IMR-90 (cell line): ENCODE measurements at regions not wholly inside any gene's neighbourhood (a gene's known extent, or its start where the extent isn't known, plus 50 kb on each side); places are given as distances from the start of the nearest gene placed in this dataset.

Experiments used
- ATAC-seq: fragments of 200-7000 bp; cut with Tn5 transposase; 2 replicates; pipeline ENCODE4 v1.9.1; 2020; ENCODE audit warnings: low read depth, mild to moderate bottlenecking, moderate library complexity
- BruUV-seq: library from RNA; stranded (reverse); fragments of 400-500 nt; replicated peaks from 2 replicates; lab custom pipeline; 2021; lab: Mats Ljungman, UMichigan
- CTCF ChIA-PET: fragments of 300-600 bp; formaldehyde crosslinking; extraction: SDS; loops from one replicate; lab custom pipeline; 2021; ENCODE audit warnings: antibody characterized with exemption; lab: Yijun Ruan, JAX
- POLR2A ChIA-PET: fragments of 300-600 bp; sonication (Branson Sonifier 250); formaldehyde crosslinking; loops from one replicate; lab custom pipeline; 2022; ENCODE audit warnings: antibody characterized with exemption; ENCODE audit not compliant: unreplicated experiment; lab: Charles Lee
- DNase-seq: peaks from one replicate; pipeline ENCODE4 v3.0.0; 2013
- H2AFZ ChIP-seq: replicated peaks from 2 replicates; pipeline ENCODE3; 2013; ENCODE audit warnings: low read length, mild to moderate bottlenecking; ENCODE audit not compliant: poor library complexity
- H2AK5ac ChIP-seq: 2 replicates; pipeline ENCODE4 v1.6.1; 2013; ENCODE audit warnings: low read depth, low read length, inconsistent platforms
- H2AK9ac ChIP-seq: replicated peaks from 2 replicates; pipeline ENCODE3; 2013; ENCODE audit warnings: mild to moderate bottlenecking, low read depth, low read length, moderate library complexity; ENCODE audit not compliant: poor library complexity
- H2BK120ac ChIP-seq: 2 replicates; pipeline ENCODE4 v1.6.1; 2013; ENCODE audit warnings: low read depth, low read length, inconsistent platforms
- H2BK15ac ChIP-seq: 3 replicates; pipeline ENCODE4 v1.6.1; 2013; ENCODE audit warnings: low read depth, low read length, inconsistent platforms
- H2BK20ac ChIP-seq: 2 replicates; pipeline ENCODE4 v1.6.1; 2013; ENCODE audit warnings: low read depth, mild to moderate bottlenecking, inconsistent platforms, low read length, moderate library complexity
- H2BK5ac ChIP-seq: 2 replicates; pipeline ENCODE4 v1.6.1; 2013; ENCODE audit warnings: mild to moderate bottlenecking, low read depth, low read length, inconsistent platforms; ENCODE audit not compliant: poor library complexity, severe bottlenecking
- H3K14ac ChIP-seq: replicated peaks from 2 replicates; pipeline ENCODE4 v1.6.1; 2013; ENCODE audit warnings: low read depth, low read length, inconsistent platforms
- H3K18ac ChIP-seq: 2 replicates; pipeline ENCODE4 v1.6.1; 2013; ENCODE audit warnings: low read depth, low read length, control low read depth
- H3K23ac ChIP-seq: 2 replicates; pipeline ENCODE4 v1.6.1; 2013; ENCODE audit warnings: low read depth, low read length, inconsistent platforms
- H3K27ac ChIP-seq: 2 replicates; pipeline ENCODE4 v1.5.1; 2013; ENCODE audit warnings: mild to moderate bottlenecking, control low read depth, low read length; ENCODE audit not compliant: insufficient read depth
- H3K27me3 ChIP-seq: 2 replicates; pipeline ENCODE4 v1.6.1; 2013; ENCODE audit warnings: low read length; ENCODE audit not compliant: control insufficient read depth, insufficient read depth
- H3K36me3 ChIP-seq: 2 replicates; pipeline ENCODE4 v1.6.1; 2013; ENCODE audit warnings: low read length, mixed read lengths; ENCODE audit not compliant: control insufficient read depth, insufficient read depth
- H3K4ac ChIP-seq: 2 replicates; pipeline ENCODE4 v1.6.1; 2013; ENCODE audit warnings: low read depth, low read length, inconsistent platforms
- H3K4me1 ChIP-seq: 2 replicates; pipeline ENCODE4 v1.6.1; 2013; ENCODE audit warnings: low read length, mixed read lengths; ENCODE audit not compliant: control insufficient read depth, insufficient read depth
- H3K4me2 ChIP-seq: 2 replicates; pipeline ENCODE4 v1.6.1; 2013; ENCODE audit warnings: low read depth, mild to moderate bottlenecking, control low read depth, low read length, moderate library complexity
- H3K4me3 ChIP-seq: 2 replicates; pipeline ENCODE4 v1.5.1; 2013; ENCODE audit warnings: low read depth, mild to moderate bottlenecking, control low read depth, low read length, moderate library complexity; ENCODE audit not compliant: insufficient read depth
- H3K56ac ChIP-seq: 2 replicates; pipeline ENCODE4 v1.6.1; 2013; ENCODE audit warnings: low read length, inconsistent platforms; ENCODE audit not compliant: insufficient read depth; ENCODE audit errors: extremely low read depth
- H3K79me1 ChIP-seq, 2 experiments: 2 replicates each; pipeline ENCODE4 v1.6.1; 2013; ENCODE audit warnings: low read length in 2 of 2, inconsistent platforms in 1 of 2, low read depth in 1 of 2
- H3K9ac ChIP-seq: 2 replicates; pipeline ENCODE4 v1.6.1; 2013; ENCODE audit warnings: low read depth, low read length, control low read depth
- H3K9me1 ChIP-seq: 2 replicates; pipeline ENCODE4 v1.6.1; 2013; ENCODE audit warnings: low read length, inconsistent platforms; ENCODE audit not compliant: insufficient read depth
- H3K9me3 ChIP-seq: 2 replicates; pipeline ENCODE4 v1.6.1; 2013; ENCODE audit warnings: low read length; ENCODE audit not compliant: control insufficient read depth, insufficient read depth
- H4K20me1 ChIP-seq: 2 replicates; pipeline ENCODE4 v1.6.1; 2013; ENCODE audit warnings: low read length, inconsistent platforms; ENCODE audit not compliant: insufficient read depth
- H4K5ac ChIP-seq: 2 replicates; pipeline ENCODE4 v1.6.1; 2013; ENCODE audit warnings: mild to moderate bottlenecking, low read depth, low read length, control low read depth
- H4K8ac ChIP-seq, 2 experiments: 2 replicates each; pipeline ENCODE4 v1.6.1; 2013; ENCODE audit warnings: low read depth in 2 of 2, low read length in 2 of 2, control low read depth in 1 of 2, inconsistent platforms in 1 of 2
- H4K91ac ChIP-seq: 2 replicates; pipeline ENCODE4 v1.6.1; 2013; ENCODE audit warnings: low read depth, low read length, inconsistent platforms; ENCODE audit not compliant: insufficient read depth
- BHLHE40 ChIP-seq: fragments of 150-350 bp; IDR thresholded peaks from 2 replicates; pipeline ENCODE4 v1.6.1; 2016; ENCODE audit warnings: mild to moderate bottlenecking, low read depth, low read length
- CEBPB ChIP-seq: IDR thresholded peaks from 2 replicates; pipeline ENCODE4 v1.6.1; 2012; ENCODE audit warnings: low read depth, low read length, improper control_type of control experiment
- CHD1 ChIP-seq: IDR thresholded peaks from 2 replicates; pipeline ENCODE4 v1.6.1; 2012; ENCODE audit warnings: low read depth, low read length, improper control_type of control experiment
- CTCF ChIP-seq: conservative IDR thresholded peaks from 2 replicates; pipeline ENCODE4 v1.5.1; 2012; ENCODE audit warnings: mild to moderate bottlenecking, low read depth, low read length, improper control_type of control experiment
- FOS ChIP-seq: fragments of 150-350 bp; IDR thresholded peaks from 2 replicates; pipeline ENCODE4 v1.6.1; 2016; ENCODE audit warnings: low read depth, low read length
- MAFK ChIP-seq: IDR thresholded peaks from 2 replicates; pipeline ENCODE4 v1.6.1; 2012; ENCODE audit warnings: low read depth, low read length, improper control_type of control experiment
- MAZ ChIP-seq: IDR thresholded peaks from 2 replicates; pipeline ENCODE4 v1.6.1; 2012; ENCODE audit warnings: low read depth, mild to moderate bottlenecking, low read length, improper control_type of control experiment, moderate library complexity, borderline replicate concordance
- MXI1 ChIP-seq: IDR thresholded peaks from 2 replicates; pipeline ENCODE4 v1.6.1; 2012; ENCODE audit warnings: low read depth, mild to moderate bottlenecking, low read length, moderate library complexity, borderline replicate concordance
- NFE2L2 ChIP-seq: fragments of 150-350 bp; IDR thresholded peaks from 2 replicates; pipeline ENCODE4 v1.6.1; 2016; ENCODE audit warnings: low read depth, mild to moderate bottlenecking, low read length
- POLR2A ChIP-seq: IDR thresholded peaks from 2 replicates; pipeline ENCODE4 v1.6.1; 2012; ENCODE audit warnings: mild to moderate bottlenecking, low read depth, low read length
- RAD21 ChIP-seq: IDR thresholded peaks from 2 replicates; pipeline ENCODE4 v1.6.1; 2012; ENCODE audit warnings: low read length, improper control_type of control experiment
- RCOR1 ChIP-seq: IDR thresholded peaks from 2 replicates; pipeline ENCODE4 v1.6.1; 2012; ENCODE audit warnings: mild to moderate bottlenecking, low read length, improper control_type of control experiment; ENCODE audit not compliant: insufficient replicate concordance
- RFX5 ChIP-seq: IDR thresholded peaks from 2 replicates; pipeline ENCODE4 v1.8.0; 2012; ENCODE audit warnings: low read depth, mild to moderate bottlenecking, low read length, moderate library complexity
- SMC3 ChIP-seq: fragments of 150-350 bp; IDR thresholded peaks from 2 replicates; pipeline ENCODE4 v1.6.1; 2016; ENCODE audit warnings: low read depth, mild to moderate bottlenecking, antibody characterized with exemption, low read length, moderate library complexity
- WGBS, 2 experiments: methylation state at CpG; one replicate each; pipeline versions ENCODE4 v1.1.5 to v1.1.7; 2013; ENCODE audit warnings: missing lambda C conversion rate in 2 of 2; ENCODE audit not compliant: insufficient read length in 1 of 2; ENCODE audit errors: extremely low coverage in 2 of 2; 5-methylcytosine and 5-hydroxymethylcytosine counted together
- dilution Hi-C: fragments of 300-500 bp; cut with HindIII; formaldehyde crosslinking; loops from one replicate; pipeline ENCODE4 v1.14.3; 2018; ENCODE audit warnings: low sequenced_read_pairs; ENCODE audit not compliant: unreplicated experiment
- in situ Hi-C: fragments of 300-500 bp; cut with MboI; formaldehyde crosslinking; loops from 3 replicates; pipeline ENCODE4 v1.14.3; 2019; ENCODE audit warnings: low sequenced_read_pairs, inconsistent platforms, mixed read lengths
- intact Hi-C: fragments of 100-400 bp; cut with micrococcal nuclease; formaldehyde crosslinking; loops from 2 replicates; pipeline ENCODE4 v1.10.0; 2022
- TF ChIP-seq, protein P1 (sequence below): fragments of 150-350 bp; IDR thresholded peaks from 2 replicates; pipeline ENCODE4 v1.6.1; 2016; ENCODE audit warnings: low read depth, mild to moderate bottlenecking, low read length, moderate library complexity, borderline replicate concordance
- TF ChIP-seq, protein P2 (sequence below): fragments of 150-350 bp; IDR thresholded peaks from 2 replicates; pipeline ENCODE4 v1.6.1; 2017; ENCODE audit warnings: mild to moderate bottlenecking, antibody characterized with exemption, low read length, low read depth

GRCh38 chr3:109863701-109864100 lies 526.4 kb upstream of the DPPA4 start:
- intact Hi-C loops: no loop called here
- in situ Hi-C loops: no loop called here
- Histone ChIP-seq H3K4ac (no peak overlapping the region), H2AK9ac (no peak overlapping the region), H4K8ac (no peak overlapping the region), H2AFZ (no peak overlapping the region), H2AK5ac (no peak overlapping the region), H4K5ac (no peak overlapping the region), H3K9ac (no peak overlapping the region), H3K79me1 (no peaks in the 10 kb centered on the region), H2BK5ac (no peak overlapping the region), H3K27ac (no peak overlapping the region), H3K23ac (no peak overlapping the region), H2BK15ac (no peak overlapping the region), H3K36me3 (no peaks in the 10 kb centered on the region), H3K9me1 (no peaks in the 10 kb centered on the region), H3K9me3 (no peaks in the 10 kb centered on the region), H4K20me1 (no peaks in the 10 kb centered on the region), H3K4me1 (no peaks in the 10 kb centered on the region), H2BK120ac (no peak overlapping the region), H4K91ac (no peak overlapping the region), H2BK20ac (no peak overlapping the region), H3K4me2 (no peak overlapping the region), H3K27me3 (no peaks in the 10 kb centered on the region), H3K56ac (no peak overlapping the region), H3K18ac (no peak overlapping the region), H3K4me3 (no peak overlapping the region), H3K14ac (no peak overlapping the region)
- TF ChIP-seq, protein P1, sequence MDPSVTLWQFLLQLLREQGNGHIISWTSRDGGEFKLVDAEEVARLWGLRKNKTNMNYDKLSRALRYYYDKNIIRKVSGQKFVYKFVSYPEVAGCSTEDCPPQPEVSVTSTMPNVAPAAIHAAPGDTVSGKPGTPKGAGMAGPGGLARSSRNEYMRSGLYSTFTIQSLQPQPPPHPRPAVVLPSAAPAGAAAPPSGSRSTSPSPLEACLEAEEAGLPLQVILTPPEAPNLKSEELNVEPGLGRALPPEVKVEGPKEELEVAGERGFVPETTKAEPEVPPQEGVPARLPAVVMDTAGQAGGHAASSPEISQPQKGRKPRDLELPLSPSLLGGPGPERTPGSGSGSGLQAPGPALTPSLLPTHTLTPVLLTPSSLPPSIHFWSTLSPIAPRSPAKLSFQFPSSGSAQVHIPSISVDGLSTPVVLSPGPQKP: no peak
- TF ChIP-seq FOS: no peak
- TF ChIP-seq, protein P2, sequence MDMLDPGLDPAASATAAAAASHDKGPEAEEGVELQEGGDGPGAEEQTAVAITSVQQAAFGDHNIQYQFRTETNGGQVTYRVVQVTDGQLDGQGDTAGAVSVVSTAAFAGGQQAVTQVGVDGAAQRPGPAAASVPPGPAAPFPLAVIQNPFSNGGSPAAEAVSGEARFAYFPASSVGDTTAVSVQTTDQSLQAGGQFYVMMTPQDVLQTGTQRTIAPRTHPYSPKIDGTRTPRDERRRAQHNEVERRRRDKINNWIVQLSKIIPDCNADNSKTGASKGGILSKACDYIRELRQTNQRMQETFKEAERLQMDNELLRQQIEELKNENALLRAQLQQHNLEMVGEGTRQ: no peak
- TF ChIP-seq RFX5: no peak
- TF ChIP-seq CHD1: no peak
- no peak for TF ChIP-seq CTCF
- TF ChIP-seq RCOR1: no peak
- TF ChIP-seq NFE2L2: no peak
- TF ChIP-seq BHLHE40: no peak
- TF ChIP-seq MAFK: no peak
- no peak for TF ChIP-seq CEBPB
- no peak for TF ChIP-seq SMC3
- TF ChIP-seq MXI1: no peak
- no peak for TF ChIP-seq POLR2A
- no peak for TF ChIP-seq RAD21
- no peak for TF ChIP-seq MAZ
- no peak for ATAC-seq
- no CpG with 5 or more reads among the region's 1 CpG for WGBS, 2 experiments
- ChIA-PET POLR2A (no interaction called here), CTCF (interaction anchor here (0.7 kb wide), 1 partner anchor 55 kb away, joined by 3 read pairs; no protein-coding TSS in a partner anchor)
- BruUV-seq: no TSS peak
- DNase-seq: no peak
- dilution Hi-C loops: no loop called here
